ENCODE measurements at regions not wholly inside any gene's neighbourhood (a gene's known extent, or its start where the extent isn't known, plus 50 kb on each side); places are given as distances from the start of the nearest gene placed in this dataset.

DNA sequence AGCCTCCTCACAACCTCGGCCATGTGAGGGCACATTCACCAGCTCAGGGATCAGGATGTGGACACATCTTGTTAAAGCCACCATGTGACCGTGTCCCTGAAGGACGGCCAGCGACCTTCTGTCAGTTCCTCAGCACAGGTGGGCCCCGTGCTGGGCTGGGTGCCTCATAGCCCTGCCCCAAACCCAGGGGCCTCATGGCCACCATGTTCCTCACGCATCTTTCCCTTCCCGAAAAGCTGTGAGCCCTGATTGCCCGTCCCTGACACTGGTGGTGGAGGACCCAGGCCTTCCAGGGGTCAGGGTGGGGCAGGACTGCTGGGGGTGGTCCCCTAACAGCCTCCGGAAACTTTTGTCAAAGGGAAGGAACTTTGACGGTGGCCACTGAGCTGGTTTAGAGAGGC lies 60.1 kb upstream of the ADRA2C start:
- Histone ChIP-seq H3K27me3 (no peaks in the 10 kb centered on the region), H3K9me3 (no peaks in the 10 kb centered on the region), H3K4me1 (peaks cover 19% of the 10 kb centered on the region), H3K36me3 (no peaks in the 10 kb centered on the region), H3K4me3 (ENCODE audit: low read depth, low read length) (no peak overlapping the region)
- TF ChIP-seq, protein P1, sequence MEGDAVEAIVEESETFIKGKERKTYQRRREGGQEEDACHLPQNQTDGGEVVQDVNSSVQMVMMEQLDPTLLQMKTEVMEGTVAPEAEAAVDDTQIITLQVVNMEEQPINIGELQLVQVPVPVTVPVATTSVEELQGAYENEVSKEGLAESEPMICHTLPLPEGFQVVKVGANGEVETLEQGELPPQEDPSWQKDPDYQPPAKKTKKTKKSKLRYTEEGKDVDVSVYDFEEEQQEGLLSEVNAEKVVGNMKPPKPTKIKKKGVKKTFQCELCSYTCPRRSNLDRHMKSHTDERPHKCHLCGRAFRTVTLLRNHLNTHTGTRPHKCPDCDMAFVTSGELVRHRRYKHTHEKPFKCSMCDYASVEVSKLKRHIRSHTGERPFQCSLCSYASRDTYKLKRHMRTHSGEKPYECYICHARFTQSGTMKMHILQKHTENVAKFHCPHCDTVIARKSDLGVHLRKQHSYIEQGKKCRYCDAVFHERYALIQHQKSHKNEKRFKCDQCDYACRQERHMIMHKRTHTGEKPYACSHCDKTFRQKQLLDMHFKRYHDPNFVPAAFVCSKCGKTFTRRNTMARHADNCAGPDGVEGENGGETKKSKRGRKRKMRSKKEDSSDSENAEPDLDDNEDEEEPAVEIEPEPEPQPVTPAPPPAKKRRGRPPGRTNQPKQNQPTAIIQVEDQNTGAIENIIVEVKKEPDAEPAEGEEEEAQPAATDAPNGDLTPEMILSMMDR (IDR thresholded peaks at IDR 0.05; ENCODE audit: low read depth, low read length), result no peak
- DNase-seq, result peak; percentile 1

DNA sequence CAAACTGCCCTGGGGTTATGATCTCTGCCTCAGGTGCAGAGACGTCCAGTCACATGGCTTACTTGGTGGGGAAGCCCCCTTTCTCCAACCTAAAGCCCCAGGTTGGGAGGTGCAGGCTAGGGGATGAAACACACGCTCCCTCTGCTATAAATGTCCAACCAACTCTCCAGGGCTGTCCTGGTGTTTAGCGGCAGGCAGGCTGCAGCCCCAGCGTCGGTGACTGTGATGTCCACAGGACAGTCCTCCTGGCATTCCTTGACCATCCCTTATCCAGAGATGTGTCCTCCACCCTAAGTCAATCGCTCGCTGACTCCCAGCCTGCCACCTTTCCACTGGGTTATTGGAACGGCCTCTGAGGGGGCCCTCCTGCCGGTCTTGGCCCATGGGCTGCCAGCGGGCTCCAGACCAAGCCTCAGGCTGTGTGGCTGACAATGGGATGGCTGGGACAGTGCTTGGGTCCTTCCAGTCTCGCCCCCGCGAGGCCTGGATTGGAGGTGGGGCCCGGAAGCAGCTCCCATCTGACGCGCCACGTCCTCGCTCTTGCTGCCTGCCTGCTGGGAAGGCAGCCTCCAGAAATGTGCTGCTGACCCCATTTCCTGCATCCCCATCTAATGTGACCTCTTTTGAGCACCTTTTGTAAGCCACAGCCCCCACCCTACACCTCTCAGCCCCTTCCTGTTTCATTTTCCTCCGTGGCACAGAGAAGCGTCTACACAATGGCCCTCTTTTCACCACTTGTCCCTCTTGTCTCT lies 60.8 kb upstream of the ADRA2C start:
- H3K36me3 ChIP-seq, result no peaks in the 10 kb centered on the region
- TF ChIP-seq, protein P1 (IDR thresholded peaks at IDR 0.05; ENCODE audit: low read depth, low read length), result no peak
- H3K4me1 ChIP-seq, result peaks cover 19% of the 10 kb centered on the region
- no peaks in the 10 kb centered on the region for H3K9me3 ChIP-seq
- H3K27me3 ChIP-seq, result no peaks in the 10 kb centered on the region
- DNase-seq, result peak; percentile 22
- no peak overlapping the region for H3K4me3 ChIP-seq (ENCODE audit: low read depth, low read length)

DNA sequence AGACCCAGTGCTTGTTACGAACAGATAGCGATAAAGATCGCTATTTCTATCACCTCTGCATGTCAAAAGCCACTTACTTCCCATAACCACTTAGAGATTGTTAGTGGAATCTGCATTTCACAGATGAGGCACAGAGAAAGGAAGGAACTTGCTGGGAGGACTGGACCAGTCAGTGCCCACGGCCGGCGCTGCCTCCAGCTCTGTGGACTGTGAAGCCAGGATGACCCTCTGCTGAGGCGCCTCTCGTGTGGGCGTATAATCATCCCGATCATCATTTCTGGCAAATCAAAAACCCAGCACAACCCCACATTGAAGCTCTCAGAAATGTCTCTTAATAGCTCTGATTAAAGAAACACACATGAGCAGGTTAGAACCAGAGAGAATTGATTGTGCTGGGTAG lies 61.5 kb upstream of the ADRA2C start:
- Histone ChIP-seq H3K4me3 (ENCODE audit: low read depth, low read length) (no peak overlapping the region), H3K27me3 (no peaks in the 10 kb centered on the region), H3K4me1 (peaks cover 19% of the 10 kb centered on the region), H3K9me3 (no peaks in the 10 kb centered on the region), H3K36me3 (no peaks in the 10 kb centered on the region)
- peak; percentile 11 for DNase-seq
- TF ChIP-seq, protein P1 (IDR thresholded peaks at IDR 0.05; ENCODE audit: low read depth, low read length), result no peak

DNA sequence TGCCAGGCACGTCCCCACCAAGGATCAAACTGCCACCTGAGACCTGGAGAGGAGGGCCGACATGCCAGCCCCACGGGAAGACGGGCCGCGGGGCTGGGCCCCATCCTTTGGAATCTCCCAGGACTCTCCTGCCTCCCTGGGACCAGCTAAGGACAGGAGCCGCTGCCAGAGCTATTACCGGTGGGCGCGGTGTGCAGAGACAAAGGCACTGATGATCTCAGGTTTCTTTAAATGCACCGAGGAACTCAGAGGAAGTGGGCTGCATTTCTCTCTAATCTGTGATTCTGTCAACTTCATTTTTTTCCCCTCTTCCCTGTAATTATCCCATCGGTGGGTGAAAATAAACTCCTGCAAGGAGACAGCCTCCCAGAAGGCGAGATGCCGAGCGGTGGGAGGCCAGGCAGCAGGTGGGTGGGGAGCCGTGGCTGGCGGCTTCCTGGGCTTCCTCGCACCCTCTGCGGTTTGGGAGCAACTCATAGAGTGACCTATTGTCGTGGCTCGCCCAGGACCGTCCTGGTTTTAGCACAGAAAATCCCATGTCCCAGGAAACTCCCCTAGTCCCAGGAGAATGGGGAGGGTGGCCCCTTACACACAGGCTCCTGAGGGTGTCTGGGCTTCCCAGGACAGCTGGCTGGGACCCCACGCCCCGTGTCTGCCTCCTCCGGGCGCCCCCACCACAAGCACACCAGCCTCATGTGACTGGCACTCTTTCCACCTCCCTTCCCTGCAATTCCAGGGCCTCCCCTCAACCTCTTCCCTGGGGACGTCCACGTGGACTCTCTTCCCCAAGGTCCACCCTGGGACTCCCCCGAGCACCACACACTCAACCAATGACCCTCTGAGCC lies 62.3 kb upstream of the ADRA2C start:
- Histone ChIP-seq H3K9me3 (no peaks in the 10 kb centered on the region), H3K4me3 (ENCODE audit: low read depth, low read length) (no peak overlapping the region), H3K27me3 (no peaks in the 10 kb centered on the region), H3K4me1 (peaks cover 19% of the 10 kb centered on the region), H3K36me3 (no peaks in the 10 kb centered on the region)
- TF ChIP-seq, protein P1 (IDR thresholded peaks at IDR 0.05; ENCODE audit: low read depth, low read length), result no peak
- peak; percentile 6 for DNase-seq

DNA sequence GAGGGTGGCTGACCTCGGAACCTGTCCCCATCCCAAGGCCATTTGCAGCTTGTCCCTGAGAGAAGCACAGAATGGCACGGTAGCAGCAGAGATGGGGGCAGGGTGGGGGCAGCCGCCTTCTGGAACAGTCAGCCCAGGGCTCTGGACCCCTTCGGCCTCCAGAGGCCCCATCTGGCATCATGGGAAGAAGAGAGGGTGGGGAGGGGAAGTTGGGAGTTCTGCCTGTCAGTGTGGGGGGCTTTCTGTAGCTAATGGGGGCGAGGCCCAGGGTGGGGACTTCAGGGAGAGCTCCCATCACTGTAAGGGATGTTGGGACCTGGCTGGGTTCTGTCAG lies 62.9 kb upstream of the ADRA2C start:
- Histone ChIP-seq H3K4me1 (peaks cover 14% of the 10 kb centered on the region), H3K27me3 (no peaks in the 10 kb centered on the region), H3K36me3 (no peaks in the 10 kb centered on the region), H3K9me3 (no peaks in the 10 kb centered on the region), H3K4me3 (ENCODE audit: low read depth, low read length) (no peak overlapping the region)
- TF ChIP-seq, protein P1 (IDR thresholded peaks at IDR 0.05; ENCODE audit: low read depth, low read length), result no peak
- DNase-seq, result peak; percentile 6
